ENCODE measurements at regions not wholly inside any gene's neighbourhood (a gene's known extent, or its start where the extent isn't known, plus 50 kb on each side); places are given as distances from the start of the nearest gene placed in this dataset.

DNA sequence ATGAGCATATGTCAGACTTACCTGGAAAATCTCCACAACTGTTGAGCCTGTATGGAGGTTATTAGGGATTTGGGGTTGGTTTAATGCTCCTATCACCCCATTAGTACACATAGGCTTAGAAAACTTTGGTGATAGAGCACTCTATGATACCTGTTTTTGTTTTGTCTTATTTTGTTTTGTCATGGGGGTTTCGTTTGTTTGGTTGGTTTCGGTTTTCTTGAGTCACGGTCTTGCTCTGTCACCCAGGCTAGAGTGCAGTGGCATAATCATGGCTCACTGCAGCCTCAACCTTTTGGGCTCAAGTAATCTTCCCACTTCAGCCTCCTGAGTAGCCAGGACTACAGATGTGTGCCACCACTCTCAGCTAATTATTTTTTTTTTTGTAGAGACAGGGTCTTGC lies 70.0 kb downstream of the MZT1 start:
- H2BK120ac ChIP-seq (ENCODE audit: insufficient read depth, low read length, poor library complexity) = no peak overlapping the region
- H3K4me2 ChIP-seq (ENCODE audit: low read length) = no peak overlapping the region
- no peak for DNase-seq

DNA sequence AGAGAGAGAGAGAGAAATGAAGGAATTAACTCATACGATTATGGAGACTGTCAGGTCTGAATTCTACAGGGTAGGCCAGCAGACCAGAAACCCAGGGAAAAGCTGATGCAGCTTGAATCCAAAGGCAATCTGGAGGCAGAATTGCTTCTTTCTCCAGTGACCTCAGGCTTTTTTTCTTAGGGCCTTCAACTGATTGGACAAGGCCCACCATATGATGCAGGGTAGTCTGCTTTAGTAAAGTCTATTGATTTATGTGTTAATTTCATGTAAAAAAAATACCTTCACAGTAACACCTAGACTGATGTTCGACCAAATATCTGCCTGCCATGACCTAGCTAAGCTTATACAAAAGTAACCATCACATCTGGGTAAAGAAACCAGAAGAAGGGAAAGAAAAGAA lies 71.1 kb downstream of the MZT1 start:
- H3K14ac ChIP-seq (ENCODE audit: low read length) = no peak overlapping the region
- no peak overlapping the region for H2BK12ac ChIP-seq (ENCODE audit: low read length)
- no peak overlapping the region for H3K27ac ChIP-seq (ENCODE audit: low read depth, low read length)
- H3K36me3 ChIP-seq (ENCODE audit: control insufficient read depth in 1 of 2, insufficient read depth in 2 of 2, low read length in 2 of 2) = no peaks in the 10 kb centered on the region
- H3K9me3 ChIP-seq (ENCODE audit: insufficient read depth, low read depth, low read length) = peaks cover 1% of the 10 kb centered on the region
- H3K27me3 ChIP-seq (ENCODE audit: insufficient read depth, low read length) = no peaks in the 10 kb centered on the region
- no peaks in the 10 kb centered on the region for H3K79me1 ChIP-seq (ENCODE audit: low read length)
- H4K8ac ChIP-seq (ENCODE audit: low read depth, low read length) = no peak overlapping the region
- DNase-seq = no peak
- peaks cover 0 to 2% of the 10 kb centered on the region in 2 experiments for H3K4me1 ChIP-seq (ENCODE audit: control insufficient read depth in 1 of 2, insufficient read depth in 2 of 2, low read length in 2 of 2)
- H3K4me3 ChIP-seq (ENCODE audit: low read depth, low read length) = no peak overlapping the region
- no peaks in the 10 kb centered on the region for H3K79me2 ChIP-seq (ENCODE audit: control insufficient read depth, insufficient read depth, low read length, poor library complexity)
- H2AFZ ChIP-seq (ENCODE audit: insufficient read depth, low read length, poor library complexity) = no peak overlapping the region
- no peak overlapping the region for H2BK5ac ChIP-seq (ENCODE audit: low read depth, low read length, poor library complexity)
- H4K91ac ChIP-seq (ENCODE audit: low read depth, low read length) = no peak overlapping the region
- no peak overlapping the region for H3K4ac ChIP-seq (ENCODE audit: low read depth, low read length)
- no peak overlapping the region for H3K23ac ChIP-seq (ENCODE audit: low read length)
- no peak overlapping the region for H3K9ac ChIP-seq (ENCODE audit: low read length)
- no peak overlapping the region for H3K4me2 ChIP-seq (ENCODE audit: low read length)
- no peak overlapping the region for H3K18ac ChIP-seq (ENCODE audit: low read length)
- no peak overlapping the region for H2AK5ac ChIP-seq (ENCODE audit: low read length)
- no CpG with 5 or more reads among the region's 2 CpGs for WGBS (ENCODE audit: extremely low coverage, insufficient coverage, insufficient read length)
- no peak overlapping the region for H2BK120ac ChIP-seq (ENCODE audit: insufficient read depth, low read length, poor library complexity)
- no peak overlapping the region for H4K12ac ChIP-seq (ENCODE audit: low read depth, low read length)

More for the DNA sequence above, 70.0 kb downstream of the MZT1 start:
- Histone ChIP-seq H3K4me1 (ENCODE audit: control insufficient read depth in 1 of 2, insufficient read depth in 2 of 2, low read length in 2 of 2) (peaks cover 0 to 2% of the 10 kb centered on the region in 2 experiments), H3K27ac (ENCODE audit: low read depth, low read length) (no peak overlapping the region), H4K91ac (ENCODE audit: low read depth, low read length) (no peak overlapping the region), H3K14ac (ENCODE audit: low read length) (no peak overlapping the region), H2AK5ac (ENCODE audit: low read length) (no peak overlapping the region), H3K9me3 (ENCODE audit: insufficient read depth, low read depth, low read length) (peaks cover 1% of the 10 kb centered on the region), H3K36me3 (ENCODE audit: control insufficient read depth in 1 of 2, insufficient read depth in 2 of 2, low read length in 2 of 2) (no peaks in the 10 kb centered on the region), H4K8ac (ENCODE audit: low read depth, low read length) (no peak overlapping the region), H3K4me3 (ENCODE audit: low read depth, low read length) (no peak overlapping the region), H3K9ac (ENCODE audit: low read length) (no peak overlapping the region), H3K79me1 (ENCODE audit: low read length) (no peaks in the 10 kb centered on the region), H3K23ac (ENCODE audit: low read length) (no peak overlapping the region), H3K79me2 (ENCODE audit: control insufficient read depth, insufficient read depth, low read length, poor library complexity) (no peaks in the 10 kb centered on the region), H2AFZ (ENCODE audit: insufficient read depth, low read length, poor library complexity) (no peak overlapping the region), H2BK5ac (ENCODE audit: low read depth, low read length, poor library complexity) (no peak overlapping the region), H3K27me3 (ENCODE audit: insufficient read depth, low read length) (no peaks in the 10 kb centered on the region), H4K12ac (ENCODE audit: low read depth, low read length) (no peak overlapping the region), H3K4ac (ENCODE audit: low read depth, low read length) (no peak overlapping the region), H2BK12ac (ENCODE audit: low read length) (no peak overlapping the region), H3K18ac (ENCODE audit: low read length) (no peak overlapping the region)
- WGBS (ENCODE audit: extremely low coverage, insufficient coverage, insufficient read length) = no CpG with 5 or more reads among the region's 3 CpGs

DNA sequence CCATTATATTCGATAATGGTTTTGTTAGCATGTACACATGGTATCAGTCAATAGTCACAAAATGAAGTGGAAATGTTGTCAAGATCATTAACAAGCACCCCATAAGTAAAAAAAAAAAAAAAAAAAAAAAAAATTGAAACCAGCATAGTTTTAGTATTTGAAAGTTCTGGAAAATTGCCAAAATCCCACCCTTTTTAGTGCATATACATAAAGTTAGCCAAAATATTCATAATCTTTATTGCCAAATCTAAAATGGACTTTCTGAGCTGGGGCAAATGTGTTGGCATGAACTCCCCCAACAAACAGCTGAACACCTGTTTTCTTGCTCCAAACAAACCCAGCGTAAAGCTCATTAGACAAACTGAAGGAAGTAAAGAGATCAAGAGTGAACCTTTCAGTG lies 73.9 kb downstream of the MZT1 start:
- peaks cover 1% of the 10 kb centered on the region for H3K9me3 ChIP-seq (ENCODE audit: insufficient read depth, low read depth, low read length)
- WGBS (ENCODE audit: extremely low coverage, insufficient coverage, insufficient read length) = no CpG with 5 or more reads among the region's 2 CpGs
- no peak for DNase-seq
- no peak overlapping the region for H3K4ac ChIP-seq (ENCODE audit: low read depth, low read length)
- no peak overlapping the region for H3K18ac ChIP-seq (ENCODE audit: low read length)
- no peak overlapping the region for H2AFZ ChIP-seq (ENCODE audit: insufficient read depth, low read length, poor library complexity)
- no peaks in the 10 kb centered on the region for H3K27me3 ChIP-seq (ENCODE audit: insufficient read depth, low read length)
- H3K9ac ChIP-seq (ENCODE audit: low read length) = no peak overlapping the region
- H3K27ac ChIP-seq (ENCODE audit: low read depth, low read length) = no peak overlapping the region
- no peak overlapping the region for H4K12ac ChIP-seq (ENCODE audit: low read depth, low read length)
- no peak overlapping the region for H3K4me3 ChIP-seq (ENCODE audit: low read depth, low read length)
- H3K4me1 ChIP-seq (ENCODE audit: control insufficient read depth in 1 of 2, insufficient read depth in 2 of 2, low read length in 2 of 2) = peaks cover 0 to 2% of the 10 kb centered on the region in 2 experiments
- no peaks in the 10 kb centered on the region for H3K79me1 ChIP-seq (ENCODE audit: low read length)
- no peak overlapping the region for H2BK120ac ChIP-seq (ENCODE audit: insufficient read depth, low read length, poor library complexity)
- H2BK5ac ChIP-seq (ENCODE audit: low read depth, low read length, poor library complexity) = no peak overlapping the region
- no peak overlapping the region for H3K14ac ChIP-seq (ENCODE audit: low read length)
- H2AK5ac ChIP-seq (ENCODE audit: low read length) = no peak overlapping the region
- no peak overlapping the region for H4K8ac ChIP-seq (ENCODE audit: low read depth, low read length)
- H3K36me3 ChIP-seq (ENCODE audit: control insufficient read depth in 1 of 2, insufficient read depth in 2 of 2, low read length in 2 of 2) = no peaks in the 10 kb centered on the region
- H2BK12ac ChIP-seq (ENCODE audit: low read length) = no peak overlapping the region
- H3K79me2 ChIP-seq (ENCODE audit: control insufficient read depth, insufficient read depth, low read length, poor library complexity) = no peaks in the 10 kb centered on the region
- no peak overlapping the region for H3K4me2 ChIP-seq (ENCODE audit: low read length)
- H4K91ac ChIP-seq (ENCODE audit: low read depth, low read length) = no peak overlapping the region
- no peak overlapping the region for H3K23ac ChIP-seq (ENCODE audit: low read length)

DNA sequence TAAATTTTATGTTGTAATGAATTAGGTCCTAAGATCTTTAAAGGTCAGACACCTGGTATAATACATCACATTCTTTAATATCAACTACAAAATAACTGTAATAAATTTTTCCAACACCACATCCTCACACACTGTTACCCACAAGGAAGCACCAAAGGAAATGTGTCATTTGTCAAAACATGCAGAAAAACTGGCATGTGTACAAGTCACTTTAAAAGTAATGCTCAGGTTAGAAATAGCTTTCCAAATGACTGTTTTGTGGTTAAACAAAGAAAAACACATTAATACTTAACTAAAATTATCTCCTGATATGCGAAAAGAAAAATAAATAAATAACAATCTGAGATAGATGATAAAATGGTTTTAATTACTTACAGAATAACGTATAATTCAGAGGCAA lies 74.7 kb downstream of the MZT1 start:
- no peak overlapping the region for H3K4me3 ChIP-seq (ENCODE audit: low read depth, low read length)
- no peaks in the 10 kb centered on the region for H3K79me1 ChIP-seq (ENCODE audit: low read length)
- H2BK120ac ChIP-seq (ENCODE audit: insufficient read depth, low read length, poor library complexity) = no peak overlapping the region
- H2AFZ ChIP-seq (ENCODE audit: insufficient read depth, low read length, poor library complexity) = no peak overlapping the region
- H3K14ac ChIP-seq (ENCODE audit: low read length) = no peak overlapping the region
- H2BK12ac ChIP-seq (ENCODE audit: low read length) = no peak overlapping the region
- peaks cover 1% of the 10 kb centered on the region for H3K9me3 ChIP-seq (ENCODE audit: insufficient read depth, low read depth, low read length)
- H2BK5ac ChIP-seq (ENCODE audit: low read depth, low read length, poor library complexity) = no peak overlapping the region
- H3K4ac ChIP-seq (ENCODE audit: low read depth, low read length) = no peak overlapping the region
- no peak overlapping the region for H3K18ac ChIP-seq (ENCODE audit: low read length)
- no CpG with 5 or more reads among the region's 2 CpGs for WGBS (ENCODE audit: extremely low coverage, insufficient coverage, insufficient read length)
- no peak overlapping the region for H3K4me2 ChIP-seq (ENCODE audit: low read length)
- H3K36me3 ChIP-seq (ENCODE audit: control insufficient read depth in 1 of 2, insufficient read depth in 2 of 2, low read length in 2 of 2) = no peaks in the 10 kb centered on the region
- no peak overlapping the region for H4K91ac ChIP-seq (ENCODE audit: low read depth, low read length)
- H3K27me3 ChIP-seq (ENCODE audit: insufficient read depth, low read length) = no peaks in the 10 kb centered on the region
- no peak overlapping the region for H4K12ac ChIP-seq (ENCODE audit: low read depth, low read length)
- H3K9ac ChIP-seq (ENCODE audit: low read length) = no peak overlapping the region
- H3K4me1 ChIP-seq (ENCODE audit: control insufficient read depth in 1 of 2, insufficient read depth in 2 of 2, low read length in 2 of 2) = peaks cover 0 to 2% of the 10 kb centered on the region in 2 experiments
- no peaks in the 10 kb centered on the region for H3K79me2 ChIP-seq (ENCODE audit: control insufficient read depth, insufficient read depth, low read length, poor library complexity)
- H3K23ac ChIP-seq (ENCODE audit: low read length) = no peak overlapping the region
- no peak overlapping the region for H4K8ac ChIP-seq (ENCODE audit: low read depth, low read length)
- H3K27ac ChIP-seq (ENCODE audit: low read depth, low read length) = no peak overlapping the region
- no peak for DNase-seq
- no peak overlapping the region for H2AK5ac ChIP-seq (ENCODE audit: low read length)
